ENCODE measurements at regions not wholly inside any gene's neighbourhood (a gene's known extent, or its start where the extent isn't known, plus 50 kb on each side); places are given as distances from the start of the nearest gene placed in this dataset.
"Not testable (repeated sequence)": the region's sequence is repeated elsewhere in the genome, so short reads cannot be mapped to it uniquely, and the experiment has no call there.

DNA sequence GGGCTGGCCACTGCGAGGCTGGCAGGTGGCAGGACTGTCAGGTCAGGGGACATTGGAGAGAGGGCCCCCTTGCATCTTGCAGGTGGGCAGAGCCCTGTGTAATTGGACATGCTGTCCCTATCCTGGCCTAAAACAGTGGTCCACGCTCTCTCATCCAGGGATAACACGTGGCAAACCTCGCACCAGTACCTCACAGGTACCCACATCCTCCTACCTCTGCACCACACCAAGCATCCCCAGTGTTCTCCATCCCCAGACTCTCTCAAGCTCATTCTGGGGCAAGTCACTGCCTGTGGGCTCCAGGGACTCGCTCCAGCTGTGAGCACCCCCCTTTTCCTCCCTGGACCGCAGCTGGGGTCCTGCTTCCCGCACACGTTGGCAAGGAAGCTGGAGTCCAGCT, 212.3 kb upstream of the LRRC61 start:
- not testable (repeated sequence) for DNase-seq

DNA sequence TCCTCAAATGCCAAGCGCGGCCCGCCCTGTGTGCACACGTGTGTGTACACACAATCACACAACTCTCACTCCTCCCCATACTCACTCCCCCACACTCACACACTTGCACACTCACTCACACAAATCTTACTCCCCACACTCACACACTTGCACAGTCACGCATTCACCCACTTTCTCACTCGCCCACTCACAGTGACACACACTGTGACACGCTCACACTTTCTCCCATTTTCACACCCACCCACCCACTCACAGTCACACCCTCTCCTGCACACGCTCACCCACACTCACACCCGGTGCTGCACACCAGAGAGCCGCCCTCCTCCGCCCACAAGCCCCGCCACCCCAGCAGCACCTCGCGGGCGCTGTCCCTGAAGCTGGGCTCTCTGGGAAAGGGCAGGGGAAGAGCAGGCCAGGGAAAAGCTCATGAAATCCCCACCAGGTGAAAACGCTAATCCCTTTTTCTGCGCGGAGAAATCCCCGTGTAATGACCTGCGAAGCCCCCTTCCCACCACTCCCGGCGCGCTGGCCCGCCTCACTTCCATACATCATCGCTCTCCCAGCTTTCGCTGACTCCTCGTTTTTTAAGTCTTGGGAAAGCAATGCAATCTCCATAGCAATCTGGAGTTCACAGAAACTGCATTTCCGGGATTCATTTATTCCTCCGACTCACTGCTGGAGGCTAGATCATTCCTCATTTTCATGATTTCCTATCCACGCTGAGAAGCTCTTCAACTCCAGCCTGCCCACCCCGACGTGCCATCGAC, 211.6 kb upstream of the LRRC61 start:
- not testable (repeated sequence) for DNase-seq

DNA sequence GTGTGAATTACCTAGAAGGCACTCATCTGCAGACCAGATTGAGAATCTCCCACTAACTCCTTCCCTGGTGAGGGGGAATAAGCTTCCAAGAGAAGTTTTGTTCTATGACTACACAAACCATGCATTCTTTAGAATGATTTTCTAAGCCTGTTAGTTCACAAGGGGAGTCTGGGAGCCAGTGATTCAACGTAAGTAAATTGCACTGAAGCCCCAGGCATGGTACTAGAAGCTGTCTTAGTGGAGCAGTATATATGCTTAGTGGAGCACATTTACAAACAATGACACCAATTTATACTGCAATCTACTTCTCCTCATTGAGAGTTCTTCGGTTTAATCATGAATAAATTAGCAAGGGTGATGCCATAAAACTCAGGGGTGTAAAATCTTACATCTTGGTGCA, 209.9 kb upstream of the LRRC61 start:
- DNase-seq, result not testable (repeated sequence)

DNA sequence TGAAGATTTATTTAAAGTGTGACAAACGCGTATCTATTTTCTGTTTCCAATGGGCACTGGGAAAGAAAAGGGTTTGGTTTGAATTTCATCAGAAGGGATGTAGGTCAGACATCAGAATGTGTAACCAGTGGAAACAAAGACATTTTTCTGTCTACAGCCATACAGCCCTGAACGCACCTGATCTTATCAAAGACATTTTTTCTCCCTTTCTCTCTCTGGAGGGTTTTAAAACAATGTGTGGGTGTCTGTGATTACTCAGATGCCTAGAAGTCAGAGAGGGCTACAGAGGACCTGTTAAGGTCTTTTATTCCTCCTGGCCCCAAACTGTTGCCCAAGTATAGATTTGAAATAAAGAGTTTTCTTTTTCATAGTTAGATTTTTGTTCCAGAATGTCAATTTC, 208.6 kb upstream of the LRRC61 start:
- not testable (repeated sequence) for DNase-seq

DNA sequence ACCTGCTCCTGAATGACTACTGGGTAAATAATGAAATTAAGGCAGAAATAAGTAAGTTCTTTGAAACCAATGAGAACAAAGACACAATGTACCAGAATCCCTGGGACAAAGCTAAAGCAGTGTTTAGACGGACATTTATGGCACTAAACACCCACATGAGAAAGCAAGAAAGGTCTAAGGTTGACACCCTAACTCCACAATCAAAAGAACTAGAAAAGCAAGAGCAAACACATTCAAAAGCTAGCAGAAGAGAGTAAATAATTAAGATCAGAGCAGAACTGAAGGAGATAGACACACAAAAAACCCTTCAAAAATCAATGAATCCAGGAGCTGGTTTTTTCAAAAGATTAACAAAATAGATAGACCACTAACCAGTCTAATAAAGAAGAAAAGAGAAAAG, 203.2 kb upstream of the LRRC61 start:
- DNase-seq, result not testable (repeated sequence)

DNA sequence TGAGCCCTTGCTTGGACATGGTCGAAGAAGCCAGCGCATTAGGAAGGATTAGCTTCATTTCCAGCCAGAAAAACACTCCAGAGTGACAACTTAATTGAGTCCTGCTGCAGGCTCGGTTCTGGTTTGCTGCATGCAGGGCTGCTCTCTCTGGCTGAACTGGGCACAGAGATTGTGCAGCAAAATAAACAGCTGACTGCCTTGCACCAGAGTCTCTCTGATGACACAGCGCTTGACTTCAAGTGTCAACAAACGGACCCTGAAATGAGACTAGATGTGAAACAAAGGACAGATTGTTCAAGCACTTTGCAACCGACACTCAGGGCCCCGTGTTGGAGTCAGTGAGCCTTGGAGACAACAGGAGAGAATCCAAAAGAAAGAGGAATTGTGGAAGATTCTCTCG, 197.3 kb upstream of the LRRC61 start:
- DNase-seq, result not testable (repeated sequence)

DNA sequence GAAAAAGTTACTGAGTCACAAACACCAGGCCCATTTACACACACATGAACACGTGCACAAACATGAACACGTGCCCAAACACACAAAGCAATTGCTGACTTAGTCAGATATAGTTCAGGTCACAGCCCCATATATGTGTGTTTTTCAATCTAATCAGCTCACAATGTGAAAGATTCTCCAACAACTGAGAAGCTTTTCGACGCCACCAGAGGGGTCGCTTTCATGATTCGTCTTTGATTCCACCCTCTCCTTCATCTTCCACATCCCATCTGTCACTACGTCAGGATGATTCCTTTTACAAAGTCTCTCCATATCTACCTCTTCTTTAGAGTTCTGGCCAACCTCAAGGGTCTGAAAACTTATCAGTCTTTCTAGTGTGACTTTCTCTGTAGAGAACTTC, 188.7 kb upstream of the LRRC61 start:
- DNase-seq, result not testable (repeated sequence)

DNA sequence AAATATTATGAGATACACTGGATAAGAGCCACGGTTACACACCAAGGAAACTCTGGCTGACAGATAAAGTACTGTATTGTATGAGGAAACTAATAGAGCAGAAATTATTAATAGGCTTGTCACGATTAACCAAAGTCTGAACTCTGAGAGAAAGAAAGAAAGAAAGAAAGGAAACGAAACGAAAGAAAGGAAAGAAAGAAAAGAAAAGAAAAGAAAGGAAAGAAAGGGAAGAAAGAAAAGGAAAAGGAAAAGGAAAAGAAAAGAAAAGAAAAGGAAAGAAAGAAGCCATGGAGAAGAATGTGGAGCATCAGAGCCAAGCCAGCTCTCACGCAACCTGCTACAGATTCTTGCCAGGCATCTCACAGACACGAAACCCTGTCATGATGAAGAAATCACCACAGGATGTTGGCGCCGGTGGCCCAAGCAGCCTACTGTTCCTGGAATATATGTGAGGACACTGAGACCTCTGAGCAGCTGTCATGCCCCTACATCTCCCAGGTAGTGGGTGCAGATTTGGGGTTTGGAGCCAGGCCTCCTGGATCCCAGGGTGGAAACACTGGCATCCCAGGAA, 187.4 kb upstream of the LRRC61 start:
- not testable (repeated sequence) for DNase-seq

DNA sequence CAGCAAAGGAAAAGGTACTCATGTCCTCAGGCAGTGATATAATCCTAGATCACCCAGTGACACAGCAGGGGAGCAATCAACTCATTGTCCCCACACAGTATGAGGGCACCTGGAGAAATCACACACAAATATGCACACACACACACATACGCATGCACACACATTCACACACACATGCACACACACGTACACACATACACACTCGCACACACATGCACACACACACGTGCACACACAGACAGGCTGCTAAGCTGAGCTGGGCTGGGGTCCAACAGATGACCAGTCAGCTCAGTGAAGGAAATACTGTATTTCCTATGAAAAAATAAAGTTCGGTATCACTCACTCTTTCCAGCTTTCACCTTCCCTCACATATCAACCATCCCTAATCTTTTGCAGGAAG, 183.3 kb upstream of the LRRC61 start:
- not testable (repeated sequence) for DNase-seq

DNA sequence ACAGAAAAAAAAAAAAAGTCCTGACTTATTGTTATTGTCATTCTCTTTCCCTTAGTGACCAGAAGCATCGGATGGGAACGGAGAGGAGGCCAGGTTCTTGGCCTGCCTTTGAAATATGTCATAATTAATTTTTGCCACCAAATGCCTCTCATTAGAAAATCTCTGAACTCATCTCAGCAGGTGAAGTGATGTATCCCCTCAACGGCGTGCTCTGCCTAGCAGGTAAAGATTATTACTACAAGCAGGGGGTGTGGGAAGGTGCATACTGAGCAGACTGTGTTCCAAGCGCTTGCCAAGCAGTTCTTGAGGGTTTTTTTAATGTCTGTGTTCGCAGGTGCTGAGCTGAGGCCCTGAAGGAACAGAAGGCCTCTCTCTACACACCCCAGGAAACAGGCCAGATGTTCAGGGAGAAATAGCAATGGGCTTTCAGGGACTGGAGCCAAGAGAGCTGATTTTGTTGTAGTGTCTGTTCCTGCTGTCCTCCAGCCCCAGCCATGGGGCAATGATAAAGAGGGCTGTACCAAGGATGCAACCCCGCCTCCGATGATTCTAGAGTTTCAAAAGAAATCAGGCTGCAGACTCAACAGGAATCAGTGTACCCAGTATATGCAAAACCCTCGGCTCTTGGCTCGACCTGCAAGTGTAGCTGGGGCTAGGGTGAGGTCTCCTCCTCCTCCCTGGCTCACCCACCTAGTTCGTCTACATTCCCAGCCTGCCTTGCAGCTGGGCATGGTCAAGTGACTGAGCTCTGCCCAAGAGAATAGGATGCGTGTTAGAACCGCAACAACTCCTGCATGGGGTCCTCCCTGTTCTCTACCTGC, 181.4 kb upstream of the LRRC61 start:
- DNase-seq, result not testable (repeated sequence)

DNA sequence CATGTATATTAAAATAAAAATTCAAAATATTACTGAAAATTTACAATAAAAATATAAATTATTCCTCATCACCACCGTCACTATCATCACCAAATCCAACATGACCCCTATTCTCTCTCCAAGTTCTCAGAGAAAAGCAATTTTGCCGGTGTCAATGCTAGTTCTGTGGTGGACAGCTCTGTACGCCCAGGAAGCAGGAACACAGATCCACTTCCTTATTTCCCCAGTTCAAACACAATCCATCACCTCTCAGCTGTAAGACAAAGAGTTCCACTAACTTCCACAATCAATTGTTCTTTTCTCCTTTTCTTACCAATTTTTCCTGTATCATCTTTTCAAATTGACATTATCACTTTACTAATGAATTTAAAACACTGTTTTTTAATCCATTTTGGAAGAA, 177.0 kb upstream of the LRRC61 start:
- DNase-seq, result not testable (repeated sequence)

DNA sequence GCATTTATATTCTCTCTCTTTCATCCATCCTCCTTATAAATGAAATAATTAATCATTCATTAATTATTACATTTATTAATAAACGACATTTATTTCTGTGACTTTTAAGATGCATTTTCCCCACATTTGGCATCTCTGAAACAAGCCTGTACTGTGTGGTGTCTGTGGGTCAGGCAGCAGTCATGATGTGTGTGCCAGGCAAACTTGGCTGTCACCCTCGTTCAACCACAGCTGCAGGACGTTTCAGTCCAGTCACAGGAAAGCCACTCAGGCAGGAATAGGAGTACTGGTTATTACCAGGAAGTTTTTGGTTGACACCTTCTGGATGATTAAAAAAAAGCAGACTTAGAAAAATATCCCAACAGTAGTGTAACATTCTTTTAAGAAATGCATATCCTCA, 175.6 kb upstream of the LRRC61 start:
- not testable (repeated sequence) for DNase-seq

DNA sequence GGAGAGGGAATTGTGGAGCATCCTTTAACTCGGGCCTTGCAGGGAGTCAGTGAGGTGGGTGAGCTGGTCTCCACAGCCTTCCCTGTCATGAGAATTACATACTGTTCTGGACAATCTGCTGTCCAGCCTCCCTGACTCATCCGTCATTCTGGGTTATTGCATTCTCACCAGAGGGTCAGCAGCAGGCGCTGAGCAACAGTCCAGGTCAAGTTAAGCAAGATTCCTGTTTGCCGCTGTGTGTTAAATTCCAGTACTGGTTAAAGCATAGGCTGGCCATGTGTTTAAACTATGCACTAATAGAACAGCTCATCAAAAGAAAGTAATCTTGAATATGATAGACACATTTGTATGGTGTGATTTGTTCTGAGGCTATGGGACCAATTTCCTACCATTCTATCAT, 167.1 kb upstream of the LRRC61 start:
- not testable (repeated sequence) for DNase-seq

DNA sequence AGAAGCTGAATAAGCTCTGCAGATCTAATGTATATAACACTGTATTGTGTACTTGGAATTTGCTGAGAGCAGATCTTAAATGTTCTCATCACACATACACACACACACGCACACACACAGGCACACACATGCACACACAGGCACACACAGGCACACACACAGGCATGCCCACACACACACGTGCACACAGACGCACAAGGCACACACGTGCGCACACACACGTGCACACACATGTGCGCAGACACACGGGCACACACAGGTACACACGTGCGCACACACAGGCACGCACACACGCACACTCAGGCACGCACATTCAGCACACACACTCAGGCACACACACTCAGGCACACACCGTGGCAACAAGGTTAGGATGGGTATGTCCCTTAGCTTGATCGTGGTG, 164.5 kb upstream of the LRRC61 start:
- DNase-seq, result not testable (repeated sequence)

DNA sequence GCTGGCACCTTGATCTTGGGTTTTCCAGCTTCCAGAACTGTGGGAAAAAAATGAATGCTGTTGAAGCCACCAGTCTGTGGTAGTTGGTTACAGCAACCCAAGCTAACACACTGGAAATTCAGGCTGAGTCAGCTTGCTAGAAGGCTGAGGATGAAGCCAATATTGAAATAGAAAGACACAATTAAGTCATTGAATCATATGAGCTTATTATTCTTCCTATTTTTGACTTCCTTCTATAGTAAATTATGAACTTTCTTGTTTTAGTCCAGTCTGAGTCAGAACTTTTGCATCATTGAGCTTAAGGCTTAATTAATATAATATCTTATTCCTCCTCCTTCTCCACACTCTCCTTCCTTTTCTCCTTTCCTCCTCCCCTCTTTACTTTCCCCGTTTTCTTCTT, 153.6 kb upstream of the LRRC61 start:
- not testable (repeated sequence) for DNase-seq

DNA sequence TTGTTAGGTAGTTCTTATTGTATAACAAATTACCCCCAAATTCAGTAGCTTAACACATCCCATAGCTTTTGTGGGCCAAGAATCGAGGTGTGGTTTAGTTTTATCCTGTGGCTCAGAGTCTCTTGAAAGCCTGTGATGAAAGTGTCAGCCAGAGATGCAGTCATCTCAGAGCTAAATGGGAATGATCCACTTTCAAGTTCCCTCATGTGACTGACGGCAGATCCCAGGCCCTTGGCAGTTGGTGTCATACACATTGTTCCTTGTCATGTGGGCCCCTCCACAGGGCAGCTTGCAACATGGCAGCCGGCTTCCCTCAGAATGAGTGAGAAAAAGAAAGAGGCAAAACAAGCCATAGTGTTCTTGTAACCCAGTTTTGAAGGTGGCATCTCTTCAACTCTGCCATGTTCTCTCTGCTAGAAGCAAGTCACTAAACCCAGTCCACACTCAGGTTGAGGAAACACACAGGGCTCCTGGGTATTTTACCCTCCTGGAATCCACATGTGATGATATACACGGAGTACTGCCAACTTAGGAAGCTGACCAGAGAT, 153.1 kb upstream of the LRRC61 start:
- DNase-seq, result not testable (repeated sequence)

DNA sequence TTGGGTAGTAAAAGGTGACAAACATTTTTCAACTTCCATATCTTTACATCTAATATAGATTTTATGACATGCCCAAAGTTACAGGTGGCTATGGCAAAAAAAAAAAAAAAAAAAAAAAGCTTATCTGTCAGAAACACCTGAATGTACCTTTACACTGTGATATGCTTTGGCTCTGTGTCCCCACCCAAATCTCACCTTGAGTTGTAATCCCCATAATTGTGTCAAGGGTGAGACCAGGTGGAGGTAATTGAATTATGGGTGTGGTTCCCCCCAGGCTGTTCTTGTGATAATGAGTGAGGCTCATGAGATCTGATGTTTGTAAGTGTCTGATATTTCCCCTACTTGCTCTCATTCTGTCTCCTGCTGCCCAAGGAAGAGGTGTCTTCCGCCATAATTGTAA, 139.6 kb upstream of the LRRC61 start:
- not testable (repeated sequence) for DNase-seq

DNA sequence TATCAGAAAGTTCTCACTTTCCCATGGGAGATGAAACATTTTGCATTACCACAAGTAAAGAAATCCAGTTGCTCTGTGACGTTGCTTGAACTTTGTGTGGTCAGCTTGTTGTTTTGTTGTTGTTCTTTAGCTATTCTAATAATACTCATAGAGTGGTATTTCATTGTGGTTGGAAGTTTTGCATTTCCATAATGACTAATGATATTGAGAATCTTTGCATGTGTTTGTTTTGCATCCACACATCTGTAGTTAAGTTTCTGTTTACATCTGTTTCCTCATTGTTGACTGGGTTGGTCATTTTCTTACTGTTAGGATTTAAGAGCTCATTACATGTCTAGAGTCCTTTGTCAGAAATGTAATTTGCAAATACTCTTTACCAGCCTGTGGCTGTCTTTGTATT, 133.2 kb upstream of the LRRC61 start:
- DNase-seq, result not testable (repeated sequence)

DNA sequence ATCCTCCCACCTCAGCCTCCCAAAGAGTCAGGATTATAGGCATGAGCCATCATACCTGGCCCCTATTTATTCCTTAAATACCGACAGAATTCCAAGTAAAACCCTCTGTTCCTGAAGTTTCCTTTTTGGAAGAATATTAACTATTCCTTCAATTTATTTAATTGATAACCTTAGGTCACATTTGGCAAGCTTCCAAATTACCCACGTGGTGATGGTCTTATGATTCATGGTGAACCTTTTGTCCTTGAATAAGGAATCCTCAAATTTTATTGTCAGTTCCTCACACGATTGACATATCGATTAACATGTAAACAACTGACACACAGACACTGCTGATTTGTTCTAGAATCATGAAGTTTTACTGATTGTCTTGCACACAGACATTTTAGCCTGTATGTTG, 130.6 kb upstream of the LRRC61 start:
- DNase-seq, result not testable (repeated sequence)

DNA sequence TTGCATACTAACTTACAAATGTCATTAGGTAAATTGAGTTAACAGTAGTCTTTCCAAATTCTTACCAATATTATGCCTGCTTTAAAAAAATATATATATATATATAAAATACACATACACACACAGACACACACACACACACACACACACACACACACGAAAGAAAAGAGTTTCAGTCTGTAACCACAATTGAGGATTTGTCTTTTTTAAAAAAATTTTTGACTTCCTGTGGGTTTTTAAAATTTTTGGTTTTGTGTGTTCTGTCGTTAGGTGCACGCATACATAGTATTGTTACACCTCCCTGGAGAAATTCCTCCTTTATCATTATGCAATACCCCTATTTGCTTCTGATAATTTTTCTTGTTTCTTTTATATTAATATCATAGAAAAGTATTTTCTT, 129.3 kb upstream of the LRRC61 start:
- not testable (repeated sequence) for DNase-seq
